ENCODE measurements at regions not wholly inside any gene's neighbourhood (a gene's known extent, or its start where the extent isn't known, plus 50 kb on each side); places are given as distances from the start of the nearest gene placed in this dataset.

GRCh38 chr4:17126321-17126966 is 228.0 kb upstream of the LDB2 start:
- 96% methylated on average over 1 of the region's 1 CpG for WGBS
- H3K27me3 ChIP-seq: no peaks in the 10 kb centered on the region
- no peak for TF ChIP-seq POLR2AphosphoS5 (IDR thresholded peaks at IDR 0.05)
- TF ChIP-seq EP300 (IDR thresholded peaks at IDR 0.05): no peak
- no peak for TF ChIP-seq CTCF (IDR thresholded peaks at IDR 0.05)
- TF ChIP-seq POLR2A (IDR thresholded peaks at IDR 0.05): no peak
- no peak for DNase-seq (ENCODE audit: low spot score in 2 of 2)
- no peak overlapping the region for H3K27ac ChIP-seq
- no peaks in the 10 kb centered on the region for H3K4me1 ChIP-seq
- H3K9me3 ChIP-seq: no peaks in the 10 kb centered on the region
- no peaks in the 10 kb centered on the region for H3K36me3 ChIP-seq
- no peak overlapping the region for H3K4me3 ChIP-seq

DNA sequence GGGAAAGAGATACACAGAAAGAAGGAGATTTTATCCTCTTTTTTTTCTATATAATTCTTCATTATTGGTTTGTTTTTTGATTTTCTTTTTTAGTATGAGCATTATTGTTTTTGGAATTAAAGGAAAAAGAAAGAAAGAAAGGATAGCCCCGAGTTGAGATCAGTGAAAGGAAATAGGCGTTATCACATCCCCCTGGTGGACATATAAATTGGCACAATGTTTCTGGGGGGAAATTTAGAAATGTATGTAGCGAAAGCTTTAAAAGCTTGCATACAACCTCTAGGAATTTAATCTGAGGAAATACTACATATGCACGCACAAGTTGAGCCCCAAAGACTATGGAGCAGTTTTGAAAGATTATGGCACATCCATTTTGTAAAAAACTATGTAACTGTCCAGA is 226.3 kb upstream of the LDB2 start:
- no peaks in the 10 kb centered on the region for H3K36me3 ChIP-seq
- no peaks in the 10 kb centered on the region for H3K4me1 ChIP-seq
- no peaks in the 10 kb centered on the region for H3K9me3 ChIP-seq
- no peak overlapping the region for H3K4me3 ChIP-seq
- TF ChIP-seq CTCF (IDR thresholded peaks at IDR 0.05): no peak
- TF ChIP-seq POLR2A (IDR thresholded peaks at IDR 0.05): no peak
- no peak for TF ChIP-seq POLR2AphosphoS5 (IDR thresholded peaks at IDR 0.05)
- no peak for TF ChIP-seq EP300 (IDR thresholded peaks at IDR 0.05)
- H3K27me3 ChIP-seq: no peaks in the 10 kb centered on the region
- WGBS: 84% methylated on average over 4 of the region's 4 CpGs
- H3K27ac ChIP-seq: no peak overlapping the region
- DNase-seq (ENCODE audit: low spot score in 2 of 2): no peak

DNA sequence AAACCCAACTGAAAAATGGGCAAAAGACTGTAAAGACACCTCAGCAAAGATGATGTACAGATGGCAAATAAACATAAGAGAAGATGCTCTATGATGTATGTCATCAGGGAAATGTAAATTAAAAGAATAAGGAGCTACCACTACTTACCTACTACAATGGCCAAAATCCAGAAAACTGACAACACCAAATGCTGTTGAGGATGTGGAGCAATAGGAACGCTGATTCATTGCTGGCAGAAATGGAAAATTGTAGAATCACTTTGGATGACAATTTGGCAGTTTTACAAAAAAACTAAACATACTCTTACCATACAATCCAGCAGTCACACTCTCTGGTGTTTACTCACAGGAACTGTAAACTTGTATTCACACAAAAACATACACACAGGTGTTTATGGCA is 222.3 kb upstream of the LDB2 start:
- no peak for DNase-seq (ENCODE audit: low spot score in 2 of 2)
- Histone ChIP-seq H3K9me3 (no peaks in the 10 kb centered on the region), H3K36me3 (no peaks in the 10 kb centered on the region), H3K27ac (no peak overlapping the region), H3K4me1 (no peaks in the 10 kb centered on the region), H3K27me3 (no peaks in the 10 kb centered on the region), H3K4me3 (no peak overlapping the region)
- TF ChIP-seq POLR2AphosphoS5 (IDR thresholded peaks at IDR 0.05) (no peak), POLR2A (IDR thresholded peaks at IDR 0.05) (no peak), CTCF (IDR thresholded peaks at IDR 0.05) (no peak), EP300 (IDR thresholded peaks at IDR 0.05) (no peak)
- 100% methylated on average over 1 of the region's 1 CpG for WGBS

DNA sequence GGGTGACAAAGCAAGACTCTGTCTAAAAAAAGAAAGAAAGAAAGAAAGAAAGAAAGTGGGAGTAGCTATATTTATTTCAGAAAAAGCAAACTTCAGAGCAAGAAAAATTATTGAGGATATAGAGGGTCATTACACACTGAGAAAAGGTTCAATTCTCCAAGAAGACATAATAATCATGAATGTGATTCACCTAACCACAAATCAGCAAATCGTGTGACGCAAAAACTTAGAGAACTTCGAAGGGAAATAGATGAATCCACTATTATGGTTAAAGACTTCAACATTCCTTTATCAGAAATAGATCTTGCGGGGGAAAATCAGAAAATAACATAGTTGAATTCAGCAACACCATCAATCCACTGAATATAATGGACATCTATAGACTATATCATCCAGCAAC is 219.3 kb upstream of the LDB2 start:
- no peaks in the 10 kb centered on the region for H3K4me1 ChIP-seq
- H3K36me3 ChIP-seq: no peaks in the 10 kb centered on the region
- no peak overlapping the region for H3K4me3 ChIP-seq
- no peaks in the 10 kb centered on the region for H3K27me3 ChIP-seq
- no peak overlapping the region for H3K27ac ChIP-seq
- 91% methylated on average over 4 of the region's 4 CpGs for WGBS
- DNase-seq (ENCODE audit: low spot score in 2 of 2): no peak
- no peak for TF ChIP-seq EP300 (IDR thresholded peaks at IDR 0.05)
- TF ChIP-seq POLR2AphosphoS5 (IDR thresholded peaks at IDR 0.05): no peak
- TF ChIP-seq POLR2A (IDR thresholded peaks at IDR 0.05): no peak
- TF ChIP-seq CTCF (IDR thresholded peaks at IDR 0.05): no peak
- no peaks in the 10 kb centered on the region for H3K9me3 ChIP-seq

DNA sequence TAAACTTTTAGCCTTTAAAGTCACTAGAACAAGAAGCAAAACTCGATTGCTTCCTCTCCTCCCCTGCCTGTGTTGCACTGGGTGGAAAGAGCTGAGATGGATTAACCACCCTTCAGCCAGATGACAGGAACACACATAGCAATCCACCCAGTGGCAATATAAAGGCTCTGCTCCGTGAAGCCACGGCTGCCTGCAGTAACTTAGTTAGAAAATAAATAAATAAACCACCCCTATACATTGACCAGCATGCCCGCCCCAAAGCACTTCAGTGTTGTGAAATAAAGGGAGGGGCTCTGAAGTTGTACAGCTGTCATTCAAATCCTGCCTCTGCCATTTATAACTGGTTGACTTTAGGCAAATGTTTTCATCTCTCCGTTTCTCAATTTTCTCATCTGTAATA is 217.1 kb upstream of the LDB2 start:
- DNase-seq (ENCODE audit: low spot score in 2 of 2): no peak
- TF ChIP-seq EP300 (IDR thresholded peaks at IDR 0.05): no peak
- no peak for TF ChIP-seq POLR2AphosphoS5 (IDR thresholded peaks at IDR 0.05)
- TF ChIP-seq POLR2A (IDR thresholded peaks at IDR 0.05): no peak
- TF ChIP-seq CTCF (IDR thresholded peaks at IDR 0.05): no peak
- Histone ChIP-seq H3K36me3 (no peaks in the 10 kb centered on the region), H3K9me3 (no peaks in the 10 kb centered on the region), H3K27me3 (no peaks in the 10 kb centered on the region), H3K4me3 (no peak overlapping the region), H3K27ac (no peak overlapping the region), H3K4me1 (peaks cover 9% of the 10 kb centered on the region)
- 70% methylated on average over 5 of the region's 5 CpGs for WGBS

Measured in suprapubic skin (tissue), 4 donors.